MM.1S (cell line): ENCODE measurements at regions not wholly inside any gene's neighbourhood (a gene's known extent, or its start where the extent isn't known, plus 50 kb on each side); places are given as distances from the start of the nearest gene placed in this dataset.

ENCODE experiments used
- DNase-seq: peaks from one replicate; pipeline ENCODE4 v3.0.0-alpha.2; 2015
- H2AFZ ChIP-seq: fragments of 300-600 bp; sonication (generic); 2 replicates; pipeline ENCODE4 v1.6.0; 2016; ENCODE audit warnings: antibody characterized with exemption, low read length
- H3F3A ChIP-seq: fragments of 300-600 bp; sonication (generic); 2 replicates; pipeline ENCODE4 v1.6.1; 2016; ENCODE audit warnings: mild to moderate bottlenecking, antibody characterized with exemption, low read length, moderate library complexity, mixed read lengths; ENCODE audit not compliant: insufficient read depth
- H3K27ac ChIP-seq: fragments of 300-600 bp; sonication (generic); 2 replicates; pipeline ENCODE4 v1.5.1; 2016; ENCODE audit warnings: mild to moderate bottlenecking, low read length
- H3K27me3 ChIP-seq: fragments of 300-600 bp; sonication (generic); replicated peaks from 2 replicates; pipeline ENCODE4 v1.6.0; 2016; ENCODE audit warnings: low read length; ENCODE audit not compliant: insufficient read depth
- H3K36me3 ChIP-seq: fragments of 300-600 bp; sonication (generic); replicated peaks from 2 replicates; pipeline ENCODE4 v1.6.1; 2016; ENCODE audit warnings: mild to moderate bottlenecking, low read length, mixed read lengths; ENCODE audit not compliant: insufficient read depth
- H3K4me1 ChIP-seq: fragments of 300-600 bp; sonication (generic); 2 replicates; pipeline ENCODE4 v1.6.1; 2016; ENCODE audit warnings: low read length, mixed read lengths
- H3K4me2 ChIP-seq: fragments of 300-600 bp; sonication (generic); 2 replicates; pipeline ENCODE4 v1.6.0; 2016; ENCODE audit warnings: low read depth, low read length
- H3K4me3 ChIP-seq: fragments of 300-600 bp; sonication (generic); 2 replicates; pipeline ENCODE4 v1.5.1; 2016; ENCODE audit warnings: low read length, mixed read lengths
- H3K79me2 ChIP-seq: fragments of 300-600 bp; sonication (generic); 2 replicates; pipeline ENCODE4 v1.6.1; 2016; ENCODE audit warnings: mixed run types, low read length, mixed read lengths
- H3K9ac ChIP-seq: fragments of 300-600 bp; sonication (generic); 2 replicates; pipeline ENCODE4 v1.6.1; 2016; ENCODE audit warnings: low read length, mixed read lengths
- H3K9me2 ChIP-seq: fragments of 300-600 bp; sonication (generic); replicated peaks from 2 replicates; pipeline ENCODE4 v1.6.1; 2016; ENCODE audit warnings: mild to moderate bottlenecking, low read length, mixed read lengths; ENCODE audit not compliant: insufficient read depth
- H3K9me3 ChIP-seq: fragments of 300-600 bp; sonication (generic); replicated peaks from 2 replicates; pipeline ENCODE4 v1.6.1; 2016; ENCODE audit warnings: mild to moderate bottlenecking, low read length, mixed read lengths; ENCODE audit not compliant: insufficient read depth
- H4K20me1 ChIP-seq: fragments of 300-600 bp; sonication (generic); 2 replicates; pipeline ENCODE4 v1.6.1; 2016; ENCODE audit warnings: mild to moderate bottlenecking, low read length, moderate library complexity, mixed read lengths; ENCODE audit not compliant: insufficient read depth
- CTCF ChIP-seq: fragments of 300-600 bp; sonication (generic); IDR thresholded peaks from 2 replicates; pipeline ENCODE4 v1.5.1; 2016; ENCODE audit warnings: antibody characterized with exemption, low read length, mixed read lengths
- EZH2 ChIP-seq: fragments of 300-600 bp; sonication (generic); optimal IDR thresholded peaks from 2 replicates; pipeline ENCODE3; 2017; ENCODE audit warnings: low read depth, mild to moderate bottlenecking, antibody characterized with exemption, low read length, mixed read lengths
- EZH2phosphoT487 ChIP-seq: fragments of 300-600 bp; sonication (generic); IDR thresholded peaks from 2 replicates; pipeline ENCODE4 v1.6.1; 2018; ENCODE audit warnings: antibody characterized with exemption, low read length

- no peaks in the 10 kb centered on the region for H3K79me2 ChIP-seq
- no peaks in the 10 kb centered on the region for H3K27me3 ChIP-seq
- no peak overlapping the region for H3K4me2 ChIP-seq
- H3K9ac ChIP-seq, result no peak overlapping the region
- no peaks in the 10 kb centered on the region for H3K36me3 ChIP-seq
- H3K27ac ChIP-seq, result no peak overlapping the region
- no peaks in the 10 kb centered on the region for H3F3A ChIP-seq
- H3K9me3 ChIP-seq, result no peaks in the 10 kb centered on the region
- no peaks in the 10 kb centered on the region for H4K20me1 ChIP-seq
- TF ChIP-seq EZH2, result no peak
- TF ChIP-seq CTCF, result no peak
- no peak for TF ChIP-seq EZH2phosphoT487
- no peak overlapping the region for H3K4me3 ChIP-seq
- no peaks in the 10 kb centered on the region for H3K4me1 ChIP-seq
- DNase-seq, result no peak
- H3K9me2 ChIP-seq, result no peaks in the 10 kb centered on the region
- H2AFZ ChIP-seq, result no peak overlapping the region
Measured at GRCh38 chr14:97198813-97199212, 401.6 kb downstream of the VRK1 start.

GRCh38 chr14:97200245-97200644, 403.1 kb downstream of the VRK1 start:
- H3K27ac ChIP-seq, result no peak overlapping the region
- H3K4me2 ChIP-seq, result no peak overlapping the region
- no peaks in the 10 kb centered on the region for H3F3A ChIP-seq
- H3K79me2 ChIP-seq, result no peaks in the 10 kb centered on the region
- no peaks in the 10 kb centered on the region for H3K4me1 ChIP-seq
- H3K9me2 ChIP-seq, result no peaks in the 10 kb centered on the region
- no peak overlapping the region for H3K4me3 ChIP-seq
- no peaks in the 10 kb centered on the region for H4K20me1 ChIP-seq
- no peak for DNase-seq
- no peak overlapping the region for H2AFZ ChIP-seq
- no peak for TF ChIP-seq EZH2
- TF ChIP-seq EZH2phosphoT487, result no peak
- TF ChIP-seq CTCF, result no peak
- H3K27me3 ChIP-seq, result no peaks in the 10 kb centered on the region
- H3K9me3 ChIP-seq, result no peaks in the 10 kb centered on the region
- H3K36me3 ChIP-seq, result no peaks in the 10 kb centered on the region
- H3K9ac ChIP-seq, result no peak overlapping the region

GRCh38 chr14:97206916-97207315, 409.7 kb downstream of the VRK1 start:
- Histone ChIP-seq H3K27ac (no peak overlapping the region), H3K9me3 (no peaks in the 10 kb centered on the region), H3F3A (no peaks in the 10 kb centered on the region), H2AFZ (no peak overlapping the region), H4K20me1 (no peaks in the 10 kb centered on the region), H3K4me3 (no peak overlapping the region), H3K36me3 (no peaks in the 10 kb centered on the region), H3K9ac (no peak overlapping the region), H3K4me2 (no peak overlapping the region), H3K4me1 (no peaks in the 10 kb centered on the region), H3K79me2 (no peaks in the 10 kb centered on the region), H3K9me2 (no peaks in the 10 kb centered on the region), H3K27me3 (no peaks in the 10 kb centered on the region)
- DNase-seq, result no peak
- TF ChIP-seq EZH2 (no peak), CTCF (no peak), EZH2phosphoT487 (no peak)

- Histone ChIP-seq H3K36me3 (no peaks in the 10 kb centered on the region), H3K9me3 (no peaks in the 10 kb centered on the region), H3K79me2 (no peaks in the 10 kb centered on the region), H2AFZ (no peak overlapping the region), H4K20me1 (no peaks in the 10 kb centered on the region), H3K27me3 (no peaks in the 10 kb centered on the region), H3F3A (no peaks in the 10 kb centered on the region), H3K9ac (no peak overlapping the region), H3K4me2 (no peak overlapping the region), H3K4me3 (no peak overlapping the region), H3K4me1 (no peaks in the 10 kb centered on the region), H3K9me2 (no peaks in the 10 kb centered on the region), H3K27ac (no peak overlapping the region)
- no peak for DNase-seq
- TF ChIP-seq EZH2phosphoT487 (no peak), CTCF (no peak), EZH2 (no peak)
Measured at GRCh38 chr14:97210202-97210601, 413.0 kb downstream of the VRK1 start.
